HL-60 (cell line): ENCODE measurements at regions not wholly inside any gene's neighbourhood (a gene's known extent, or its start where the extent isn't known, plus 50 kb on each side); places are given as distances from the start of the nearest gene placed in this dataset.

Experiments used
- DNase-seq, 2 experiments: peaks; one replicate each; pipeline ENCODE4 v3.0.0-alpha.2; 2010 to 2020; ENCODE audit warnings: low read depth in 1 of 2, low spot score in 1 of 2
- H3K27ac ChIP-seq: fragments of 250-450 bp; sonication (Bioruptor Pico); replicated peaks from 2 replicates; pipeline ENCODE4 v1.5.1; 2020; ENCODE audit warnings: mild to moderate bottlenecking, moderate library complexity
- H3K27me3 ChIP-seq: fragments of 250-450 bp; sonication (Bioruptor Pico); 2 replicates; pipeline ENCODE4 v1.5.1; 2021; ENCODE audit warnings: mild to moderate bottlenecking, moderate library complexity; ENCODE audit not compliant: insufficient read depth, poor library complexity, severe bottlenecking
- H3K4me3 ChIP-seq: replicated peaks from 2 replicates; pipeline ENCODE4 v1.5.1; 2011; ENCODE audit warnings: mild to moderate bottlenecking, control low read depth, low read length; ENCODE audit not compliant: insufficient read depth
- GABPA ChIP-seq: IDR thresholded peaks from 2 replicates; pipeline ENCODE4 v1.6.1; 2012; ENCODE audit warnings: low read depth
- POLR2AphosphoS5 ChIP-seq: IDR thresholded peaks from 2 replicates; pipeline ENCODE4 v1.6.1; 2012; ENCODE audit warnings: low read depth
- SPI1 ChIP-seq: IDR thresholded peaks from 2 replicates; pipeline ENCODE4 v1.6.1; 2012; ENCODE audit warnings: low read depth, mild to moderate bottlenecking, borderline replicate concordance
- TF ChIP-seq, protein P1 (sequence below): IDR thresholded peaks from one replicate; pipeline ENCODE4 v1.5.1; 2011; ENCODE audit warnings: low read length, control low read depth, inconsistent platforms; ENCODE audit not compliant: insufficient read depth
- TF ChIP-seq, protein P2 (sequence below): IDR thresholded peaks from 2 replicates; pipeline ENCODE4 v1.6.1; 2012; ENCODE audit warnings: low read depth; ENCODE audit not compliant: insufficient replicate concordance

- no peak for TF ChIP-seq GABPA
- TF ChIP-seq, protein P1, sequence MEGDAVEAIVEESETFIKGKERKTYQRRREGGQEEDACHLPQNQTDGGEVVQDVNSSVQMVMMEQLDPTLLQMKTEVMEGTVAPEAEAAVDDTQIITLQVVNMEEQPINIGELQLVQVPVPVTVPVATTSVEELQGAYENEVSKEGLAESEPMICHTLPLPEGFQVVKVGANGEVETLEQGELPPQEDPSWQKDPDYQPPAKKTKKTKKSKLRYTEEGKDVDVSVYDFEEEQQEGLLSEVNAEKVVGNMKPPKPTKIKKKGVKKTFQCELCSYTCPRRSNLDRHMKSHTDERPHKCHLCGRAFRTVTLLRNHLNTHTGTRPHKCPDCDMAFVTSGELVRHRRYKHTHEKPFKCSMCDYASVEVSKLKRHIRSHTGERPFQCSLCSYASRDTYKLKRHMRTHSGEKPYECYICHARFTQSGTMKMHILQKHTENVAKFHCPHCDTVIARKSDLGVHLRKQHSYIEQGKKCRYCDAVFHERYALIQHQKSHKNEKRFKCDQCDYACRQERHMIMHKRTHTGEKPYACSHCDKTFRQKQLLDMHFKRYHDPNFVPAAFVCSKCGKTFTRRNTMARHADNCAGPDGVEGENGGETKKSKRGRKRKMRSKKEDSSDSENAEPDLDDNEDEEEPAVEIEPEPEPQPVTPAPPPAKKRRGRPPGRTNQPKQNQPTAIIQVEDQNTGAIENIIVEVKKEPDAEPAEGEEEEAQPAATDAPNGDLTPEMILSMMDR, result no peak
- no peak for TF ChIP-seq POLR2AphosphoS5
- no peak for TF ChIP-seq SPI1
- TF ChIP-seq, protein P2, sequence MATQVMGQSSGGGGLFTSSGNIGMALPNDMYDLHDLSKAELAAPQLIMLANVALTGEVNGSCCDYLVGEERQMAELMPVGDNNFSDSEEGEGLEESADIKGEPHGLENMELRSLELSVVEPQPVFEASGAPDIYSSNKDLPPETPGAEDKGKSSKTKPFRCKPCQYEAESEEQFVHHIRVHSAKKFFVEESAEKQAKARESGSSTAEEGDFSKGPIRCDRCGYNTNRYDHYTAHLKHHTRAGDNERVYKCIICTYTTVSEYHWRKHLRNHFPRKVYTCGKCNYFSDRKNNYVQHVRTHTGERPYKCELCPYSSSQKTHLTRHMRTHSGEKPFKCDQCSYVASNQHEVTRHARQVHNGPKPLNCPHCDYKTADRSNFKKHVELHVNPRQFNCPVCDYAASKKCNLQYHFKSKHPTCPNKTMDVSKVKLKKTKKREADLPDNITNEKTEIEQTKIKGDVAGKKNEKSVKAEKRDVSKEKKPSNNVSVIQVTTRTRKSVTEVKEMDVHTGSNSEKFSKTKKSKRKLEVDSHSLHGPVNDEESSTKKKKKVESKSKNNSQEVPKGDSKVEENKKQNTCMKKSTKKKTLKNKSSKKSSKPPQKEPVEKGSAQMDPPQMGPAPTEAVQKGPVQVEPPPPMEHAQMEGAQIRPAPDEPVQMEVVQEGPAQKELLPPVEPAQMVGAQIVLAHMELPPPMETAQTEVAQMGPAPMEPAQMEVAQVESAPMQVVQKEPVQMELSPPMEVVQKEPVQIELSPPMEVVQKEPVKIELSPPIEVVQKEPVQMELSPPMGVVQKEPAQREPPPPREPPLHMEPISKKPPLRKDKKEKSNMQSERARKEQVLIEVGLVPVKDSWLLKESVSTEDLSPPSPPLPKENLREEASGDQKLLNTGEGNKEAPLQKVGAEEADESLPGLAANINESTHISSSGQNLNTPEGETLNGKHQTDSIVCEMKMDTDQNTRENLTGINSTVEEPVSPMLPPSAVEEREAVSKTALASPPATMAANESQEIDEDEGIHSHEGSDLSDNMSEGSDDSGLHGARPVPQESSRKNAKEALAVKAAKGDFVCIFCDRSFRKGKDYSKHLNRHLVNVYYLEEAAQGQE, result no peak
- no peak overlapping the region for H3K27ac ChIP-seq
- H3K4me3 ChIP-seq, result no peak overlapping the region
- H3K27me3 ChIP-seq, result no peaks in the 10 kb centered on the region
- no peak for DNase-seq
These were observed 141.1 kb upstream of the TARS1 start for GRCh38 chr5:33299621-33300208.

- DNase-seq, result no peak
- no peak overlapping the region for H3K4me3 ChIP-seq
- TF ChIP-seq, protein P2, result no peak
- TF ChIP-seq, protein P1, result no peak
- TF ChIP-seq GABPA, result no peak
- no peak for TF ChIP-seq POLR2AphosphoS5
- TF ChIP-seq SPI1, result peak; percentile 40; the same call in 1 of the 2 replicates
- no peaks in the 10 kb centered on the region for H3K27me3 ChIP-seq
- H3K27ac ChIP-seq, result no peak overlapping the region
These were observed 140.5 kb upstream of the TARS1 start for GRCh38 chr5:33300209-33300742.

- TF ChIP-seq SPI1 (no peak), GABPA (no peak), POLR2AphosphoS5 (no peak)
- TF ChIP-seq, protein P1, result no peak
- H3K27me3 ChIP-seq, result no peaks in the 10 kb centered on the region
- H3K4me3 ChIP-seq, result no peak overlapping the region
- no peak for DNase-seq
- no peak overlapping the region for H3K27ac ChIP-seq
These were observed 137.1 kb upstream of the TARS1 start for GRCh38 chr5:33303579-33304095.
